Liver (tissue), 3 donors: ENCODE measurements at regions not wholly inside any gene's neighbourhood (a gene's known extent, or its start where the extent isn't known, plus 50 kb on each side); places are given as distances from the start of the nearest gene placed in this dataset.

ENCODE experiments used
- CTCF ChIP-seq: fragments of 150-350 bp; IDR thresholded peaks from 2 replicates; pipeline ENCODE4 v1.5.1; 2017; ENCODE audit warnings: improper control_type of control experiment, low read depth, low read length; ENCODE audit not compliant: missing input control
- GABPA ChIP-seq, 2 donors: IDR thresholded peaks in 1 of 2; conservative IDR thresholded peaks in 1 of 2; 2 replicates each; pipeline ENCODE4 v1.6.1; 2016; ENCODE audit warnings: antibody characterized with exemption in 2 of 2, mild to moderate bottlenecking in 1 of 2, moderate library complexity in 1 of 2
- donor health status: healthy.
- donor health status: healthy.

- TF ChIP-seq CTCF (no peak), GABPA (IDR thresholded peaks at IDR 0.05 in 1 of 2, conservative IDR thresholded peaks at IDR 0.05 in 1 of 2) (no peak)
Observed at GRCh38 chr3:95272166-95272565, 1209.3 kb downstream of the NSUN3 start.
